ENCODE measurements at regions not wholly inside any gene's neighbourhood (a gene's known extent, or its start where the extent isn't known, plus 50 kb on each side); places are given as distances from the start of the nearest gene placed in this dataset.
"Not testable (repeated sequence)": the region's sequence is repeated elsewhere in the genome, so short reads cannot be mapped to it uniquely, and the experiment has no call there.

GRCh38 chr10:4282496-4282895 is 497.5 kb upstream of the KLF6 start:
- no peak for DNase-seq

- no peak for DNase-seq
These were observed 496.3 kb upstream of the KLF6 start for GRCh38 chr10:4281190-4281825.

- DNase-seq, result no peak
These were observed 495.6 kb upstream of the KLF6 start for GRCh38 chr10:4280461-4281189.

GRCh38 chr10:4279655-4280054 is 494.6 kb upstream of the KLF6 start:
- no peak for DNase-seq

DNA sequence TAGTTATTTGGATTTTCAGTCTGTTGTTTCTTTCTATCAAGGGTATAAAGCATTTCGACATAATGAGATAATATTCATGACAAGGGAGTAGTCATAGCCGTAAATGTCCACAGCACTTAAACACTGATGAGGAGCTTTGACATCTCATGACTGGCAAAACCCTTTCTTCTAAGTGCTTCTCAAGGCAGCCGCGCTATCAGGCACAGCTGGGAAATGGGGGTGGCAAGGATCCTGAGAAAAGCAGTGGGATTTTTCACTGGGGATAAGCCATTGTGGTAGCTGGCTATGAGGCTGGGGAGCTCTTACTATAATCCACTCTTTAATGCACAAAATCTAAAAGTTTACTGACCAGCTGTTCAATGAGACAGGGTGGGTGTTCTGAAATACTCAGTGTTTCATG is 493.2 kb upstream of the KLF6 start:
- no peak for DNase-seq

DNA sequence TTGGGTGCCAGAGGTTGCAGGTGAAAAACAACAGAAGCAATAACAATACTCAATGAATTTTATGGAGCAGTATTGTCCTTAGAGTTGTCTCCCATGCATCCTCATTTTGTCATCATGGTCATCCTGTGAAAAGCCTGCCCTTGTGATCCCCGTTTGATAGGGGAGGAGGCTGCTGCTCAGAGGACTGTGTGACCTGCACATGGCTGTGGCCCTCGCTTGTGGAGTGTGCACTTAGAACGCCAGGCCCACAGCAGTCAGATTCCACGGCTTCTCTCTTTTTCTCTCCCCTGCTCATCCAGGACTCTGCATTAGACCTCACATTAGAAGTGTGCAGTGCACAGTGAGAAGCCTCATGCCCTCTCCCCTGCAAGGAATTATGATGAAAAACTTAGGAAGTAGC is 491.1 kb upstream of the KLF6 start:
- no peak for DNase-seq

GRCh38 chr10:4274671-4275070 is 489.7 kb upstream of the KLF6 start:
- not testable (repeated sequence) for DNase-seq

- DNase-seq, result no peak
These were observed 486.2 kb upstream of the KLF6 start for GRCh38 chr10:4271193-4271592.

GRCh38 chr10:4270116-4270515 is 485.1 kb upstream of the KLF6 start:
- no peak for DNase-seq

- not testable (repeated sequence) for DNase-seq
These were observed 483.5 kb upstream of the KLF6 start for GRCh38 chr10:4268490-4268889.

DNA sequence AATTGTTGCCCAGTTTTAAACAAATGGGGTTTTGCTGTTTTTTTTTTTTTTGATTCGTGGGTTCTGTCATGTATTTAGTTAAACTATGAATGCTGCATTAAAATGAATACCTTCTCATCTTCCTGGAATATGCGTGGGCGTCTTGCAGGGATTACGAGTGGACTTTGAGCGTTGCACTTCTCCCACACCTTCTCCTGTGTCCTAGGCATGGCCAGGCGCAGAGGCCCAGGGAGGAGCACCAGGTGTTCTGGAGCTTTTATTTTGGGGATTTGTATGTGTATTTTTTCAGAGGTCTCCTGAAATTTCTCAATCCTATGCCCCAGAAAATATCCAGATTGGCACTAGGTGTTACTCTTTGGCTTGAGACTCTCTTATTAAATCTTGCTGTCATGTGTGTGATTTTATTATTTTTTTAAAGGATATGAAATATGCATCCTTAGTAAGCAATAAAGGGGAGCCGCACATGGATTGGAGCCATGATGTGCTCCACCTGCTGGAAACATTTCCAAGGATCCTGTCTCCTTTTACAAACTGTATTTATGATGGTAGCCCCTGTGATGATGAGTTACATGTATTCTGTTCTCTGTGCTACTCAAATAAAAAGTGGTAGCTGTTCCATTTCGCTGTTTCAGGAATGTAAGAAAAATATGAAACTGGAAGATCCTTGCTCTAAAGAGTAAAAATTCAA is 482.2 kb upstream of the KLF6 start:
- no peak for DNase-seq

DNA sequence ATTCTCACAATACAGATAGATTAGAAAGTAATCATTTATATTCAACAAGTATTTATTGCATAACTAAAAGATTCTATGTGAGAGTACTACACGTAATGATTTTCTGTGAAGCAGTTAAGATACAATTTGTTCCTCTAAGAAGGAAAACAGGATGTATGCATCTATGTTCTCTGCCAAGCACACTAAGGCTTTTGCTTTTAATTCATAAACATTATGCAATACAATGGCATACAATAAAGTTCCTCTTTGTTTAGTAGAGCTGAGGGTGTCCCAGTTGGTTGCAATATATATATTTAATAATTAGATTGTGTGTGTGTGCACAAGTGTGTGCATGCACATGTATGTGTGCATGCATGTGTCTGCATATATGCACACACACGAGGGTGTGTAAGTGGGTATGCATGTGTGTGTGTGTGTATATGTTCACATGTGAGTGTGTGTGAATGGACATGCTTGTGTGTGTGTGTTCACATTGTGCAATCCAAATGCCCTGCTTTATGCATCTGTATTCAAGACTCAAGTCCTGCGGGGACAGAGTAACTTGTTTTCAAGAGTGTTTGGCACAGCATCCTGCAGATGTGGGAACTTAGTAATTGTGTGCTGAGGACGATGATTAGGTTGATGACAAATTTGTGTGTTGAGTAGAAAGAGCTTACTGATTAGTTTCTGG is 481.5 kb upstream of the KLF6 start:
- DNase-seq, result no peak

GRCh38 chr10:4265964-4266363 is 481.0 kb upstream of the KLF6 start:
- no peak for DNase-seq

- no peak for DNase-seq
These were observed 479.3 kb upstream of the KLF6 start for GRCh38 chr10:4264209-4264865.

DNA sequence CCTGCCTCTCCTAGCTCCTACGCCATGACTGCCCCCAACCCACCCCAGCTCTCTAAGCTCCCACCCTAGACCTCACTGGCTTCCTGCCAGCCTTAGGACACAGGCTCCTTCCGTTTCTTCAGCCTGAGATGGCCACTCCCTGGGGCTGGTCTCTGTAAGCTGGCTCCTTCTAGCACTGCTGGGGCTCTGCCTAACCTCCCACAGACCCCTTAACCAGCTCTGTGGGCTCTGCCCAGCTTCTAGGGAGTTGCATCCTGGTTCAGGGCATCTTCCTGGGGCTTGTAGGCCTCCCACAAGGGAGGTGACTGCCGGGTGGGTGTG is 478.6 kb upstream of the KLF6 start:
- DNase-seq, result no peak

- no peak for DNase-seq
These were observed 478.0 kb upstream of the KLF6 start for GRCh38 chr10:4262870-4263600.

GRCh38 chr10:4262449-4262848 is 477.4 kb upstream of the KLF6 start:
- DNase-seq, result no peak

- DNase-seq, result no peak
These were observed 475.6 kb upstream of the KLF6 start for GRCh38 chr10:4260483-4261124.

GRCh38 chr10:4257939-4258465 is 473.0 kb upstream of the KLF6 start:
- no peak for DNase-seq

DNA sequence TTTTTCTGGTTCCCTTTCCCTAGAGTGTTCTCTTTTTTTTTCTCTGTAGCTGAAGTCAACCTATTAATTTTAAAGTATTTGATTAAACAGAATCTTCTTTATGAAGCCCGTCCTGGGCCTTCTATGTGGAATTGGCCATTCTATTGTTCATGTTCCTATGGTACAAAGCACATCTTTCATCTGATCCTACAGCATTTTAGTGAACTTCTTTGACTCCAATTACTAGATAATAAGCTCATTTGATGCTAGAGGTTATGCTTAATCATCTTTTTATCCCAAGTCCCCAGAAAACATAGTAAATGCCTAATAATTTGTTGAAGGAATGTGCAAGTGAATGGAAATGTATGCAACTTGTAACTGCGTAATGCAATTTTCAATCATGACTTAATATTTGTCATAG is 472.0 kb upstream of the KLF6 start:
- DNase-seq, result no peak

GRCh38 chr10:4255751-4256150 is 470.7 kb upstream of the KLF6 start:
- no peak for DNase-seq
